Fibroblast of the aortic adventitia (primary cell): ENCODE measurements at regions not wholly inside any gene's neighbourhood (a gene's known extent, or its start where the extent isn't known, plus 50 kb on each side); places are given as distances from the start of the nearest gene placed in this dataset.

Source experiments
- DNase-seq: peaks from one replicate; pipeline ENCODE4 v3.0.0-alpha.2; 2010; ENCODE audit warnings: low read depth
- H3K4me3 ChIP-seq: 2 replicates; pipeline ENCODE4 v1.5.1; 2011; ENCODE audit warnings: low read depth, mild to moderate bottlenecking, control low read depth, low read length, moderate library complexity
- CTCF ChIP-seq: IDR thresholded peaks from 2 replicates; pipeline ENCODE4 v1.5.1; 2011; ENCODE audit warnings: mild to moderate bottlenecking, low read length, control low read depth, inconsistent platforms; ENCODE audit not compliant: insufficient read depth

- no peak overlapping the region for H3K4me3 ChIP-seq
- DNase-seq = no peak
- no peak for TF ChIP-seq CTCF
Observed at GRCh38 chr2:238593236-238593635, 166.5 kb downstream of the ASB1 start.

- DNase-seq = no peak
- H3K4me3 ChIP-seq = no peak overlapping the region
- TF ChIP-seq CTCF = no peak
Observed at GRCh38 chr2:238593678-238594077, 167.0 kb downstream of the ASB1 start.

- no peak overlapping the region for H3K4me3 ChIP-seq
- no peak for TF ChIP-seq CTCF
- no peak for DNase-seq
Observed at GRCh38 chr2:238594796-238595749, 168.3 kb downstream of the ASB1 start.

- no peak for TF ChIP-seq CTCF
- no peak for DNase-seq
- no peak overlapping the region for H3K4me3 ChIP-seq
Observed at GRCh38 chr2:238595750-238596570, 169.2 kb downstream of the ASB1 start.

GRCh38 chr2:238596571-238597551 lies 170.1 kb downstream of the ASB1 start:
- TF ChIP-seq CTCF = no peak
- peak; percentile 95 for DNase-seq
- no peak overlapping the region for H3K4me3 ChIP-seq
